ENCODE measurements at regions not wholly inside any gene's neighbourhood (a gene's known extent, or its start where the extent isn't known, plus 50 kb on each side); places are given as distances from the start of the nearest gene placed in this dataset.

DNA sequence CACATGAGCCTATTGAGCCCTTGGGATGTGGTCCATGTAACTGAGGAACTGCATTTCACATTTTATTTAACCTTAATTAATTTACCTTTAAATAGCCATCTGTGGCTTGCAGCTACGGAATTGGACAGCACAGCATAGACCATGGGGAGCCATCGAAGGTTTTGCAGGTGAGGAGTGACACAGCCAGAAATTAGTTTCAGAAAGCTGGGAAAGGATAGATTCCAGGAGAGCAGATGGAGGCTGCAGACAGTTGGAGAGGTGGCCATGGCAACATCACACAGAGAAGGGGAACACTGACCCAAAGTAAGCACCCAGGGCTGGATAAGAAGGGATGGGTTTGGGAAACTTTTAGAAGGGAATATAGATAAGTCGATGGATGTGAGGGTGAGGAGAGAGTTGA lies 100.1 kb upstream of the SLC6A11 start (continued):
- TF ChIP-seq, protein P1, sequence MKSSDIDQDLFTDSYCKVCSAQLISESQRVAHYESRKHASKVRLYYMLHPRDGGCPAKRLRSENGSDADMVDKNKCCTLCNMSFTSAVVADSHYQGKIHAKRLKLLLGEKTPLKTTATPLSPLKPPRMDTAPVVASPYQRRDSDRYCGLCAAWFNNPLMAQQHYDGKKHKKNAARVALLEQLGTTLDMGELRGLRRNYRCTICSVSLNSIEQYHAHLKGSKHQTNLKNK (CRISPR knock-in tag; IDR thresholded peaks at IDR 0.05): no peak
- TF ChIP-seq, protein P2, sequence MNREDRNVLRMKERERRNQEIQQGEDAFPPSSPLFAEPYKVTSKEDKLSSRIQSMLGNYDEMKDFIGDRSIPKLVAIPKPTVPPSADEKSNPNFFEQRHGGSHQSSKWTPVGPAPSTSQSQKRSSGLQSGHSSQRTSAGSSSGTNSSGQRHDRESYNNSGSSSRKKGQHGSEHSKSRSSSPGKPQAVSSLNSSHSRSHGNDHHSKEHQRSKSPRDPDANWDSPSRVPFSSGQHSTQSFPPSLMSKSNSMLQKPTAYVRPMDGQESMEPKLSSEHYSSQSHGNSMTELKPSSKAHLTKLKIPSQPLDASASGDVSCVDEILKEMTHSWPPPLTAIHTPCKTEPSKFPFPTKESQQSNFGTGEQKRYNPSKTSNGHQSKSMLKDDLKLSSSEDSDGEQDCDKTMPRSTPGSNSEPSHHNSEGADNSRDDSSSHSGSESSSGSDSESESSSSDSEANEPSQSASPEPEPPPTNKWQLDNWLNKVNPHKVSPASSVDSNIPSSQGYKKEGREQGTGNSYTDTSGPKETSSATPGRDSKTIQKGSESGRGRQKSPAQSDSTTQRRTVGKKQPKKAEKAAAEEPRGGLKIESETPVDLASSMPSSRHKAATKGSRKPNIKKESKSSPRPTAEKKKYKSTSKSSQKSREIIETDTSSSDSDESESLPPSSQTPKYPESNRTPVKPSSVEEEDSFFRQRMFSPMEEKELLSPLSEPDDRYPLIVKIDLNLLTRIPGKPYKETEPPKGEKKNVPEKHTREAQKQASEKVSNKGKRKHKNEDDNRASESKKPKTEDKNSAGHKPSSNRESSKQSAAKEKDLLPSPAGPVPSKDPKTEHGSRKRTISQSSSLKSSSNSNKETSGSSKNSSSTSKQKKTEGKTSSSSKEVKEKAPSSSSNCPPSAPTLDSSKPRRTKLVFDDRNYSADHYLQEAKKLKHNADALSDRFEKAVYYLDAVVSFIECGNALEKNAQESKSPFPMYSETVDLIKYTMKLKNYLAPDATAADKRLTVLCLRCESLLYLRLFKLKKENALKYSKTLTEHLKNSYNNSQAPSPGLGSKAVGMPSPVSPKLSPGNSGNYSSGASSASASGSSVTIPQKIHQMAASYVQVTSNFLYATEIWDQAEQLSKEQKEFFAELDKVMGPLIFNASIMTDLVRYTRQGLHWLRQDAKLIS (CRISPR knock-in tag; IDR thresholded peaks at IDR 0.05; ENCODE audit: borderline replicate concordance): no peak
- TF ChIP-seq, protein P3, sequence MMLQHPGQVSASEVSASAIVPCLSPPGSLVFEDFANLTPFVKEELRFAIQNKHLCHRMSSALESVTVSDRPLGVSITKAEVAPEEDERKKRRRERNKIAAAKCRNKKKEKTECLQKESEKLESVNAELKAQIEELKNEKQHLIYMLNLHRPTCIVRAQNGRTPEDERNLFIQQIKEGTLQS (CRISPR knock-in tag; conservative IDR thresholded peaks at IDR 0.05): no peak
- TF ChIP-seq NR2C2 (CRISPR knock-in tag; IDR thresholded peaks at IDR 0.05): no peak
- TF ChIP-seq, protein P4, sequence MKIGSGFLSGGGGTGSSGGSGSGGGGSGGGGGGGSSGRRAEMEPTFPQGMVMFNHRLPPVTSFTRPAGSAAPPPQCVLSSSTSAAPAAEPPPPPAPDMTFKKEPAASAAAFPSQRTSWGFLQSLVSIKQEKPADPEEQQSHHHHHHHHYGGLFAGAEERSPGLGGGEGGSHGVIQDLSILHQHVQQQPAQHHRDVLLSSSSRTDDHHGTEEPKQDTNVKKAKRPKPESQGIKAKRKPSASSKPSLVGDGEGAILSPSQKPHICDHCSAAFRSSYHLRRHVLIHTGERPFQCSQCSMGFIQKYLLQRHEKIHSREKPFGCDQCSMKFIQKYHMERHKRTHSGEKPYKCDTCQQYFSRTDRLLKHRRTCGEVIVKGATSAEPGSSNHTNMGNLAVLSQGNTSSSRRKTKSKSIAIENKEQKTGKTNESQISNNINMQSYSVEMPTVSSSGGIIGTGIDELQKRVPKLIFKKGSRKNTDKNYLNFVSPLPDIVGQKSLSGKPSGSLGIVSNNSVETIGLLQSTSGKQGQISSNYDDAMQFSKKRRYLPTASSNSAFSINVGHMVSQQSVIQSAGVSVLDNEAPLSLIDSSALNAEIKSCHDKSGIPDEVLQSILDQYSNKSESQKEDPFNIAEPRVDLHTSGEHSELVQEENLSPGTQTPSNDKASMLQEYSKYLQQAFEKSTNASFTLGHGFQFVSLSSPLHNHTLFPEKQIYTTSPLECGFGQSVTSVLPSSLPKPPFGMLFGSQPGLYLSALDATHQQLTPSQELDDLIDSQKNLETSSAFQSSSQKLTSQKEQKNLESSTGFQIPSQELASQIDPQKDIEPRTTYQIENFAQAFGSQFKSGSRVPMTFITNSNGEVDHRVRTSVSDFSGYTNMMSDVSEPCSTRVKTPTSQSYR (CRISPR knock-in tag; IDR thresholded peaks at IDR 0.05): no peak
- TF ChIP-seq ZNF423 (CRISPR knock-in tag; IDR thresholded peaks at IDR 0.05): no peak
- TF ChIP-seq ESRRA (CRISPR knock-in tag; IDR thresholded peaks at IDR 0.05; ENCODE audit: borderline replicate concordance): no peak
- no peak for TF ChIP-seq NR3C1 (CRISPR knock-in tag; conservative IDR thresholded peaks at IDR 0.05; ENCODE audit: low read depth)

DNA sequence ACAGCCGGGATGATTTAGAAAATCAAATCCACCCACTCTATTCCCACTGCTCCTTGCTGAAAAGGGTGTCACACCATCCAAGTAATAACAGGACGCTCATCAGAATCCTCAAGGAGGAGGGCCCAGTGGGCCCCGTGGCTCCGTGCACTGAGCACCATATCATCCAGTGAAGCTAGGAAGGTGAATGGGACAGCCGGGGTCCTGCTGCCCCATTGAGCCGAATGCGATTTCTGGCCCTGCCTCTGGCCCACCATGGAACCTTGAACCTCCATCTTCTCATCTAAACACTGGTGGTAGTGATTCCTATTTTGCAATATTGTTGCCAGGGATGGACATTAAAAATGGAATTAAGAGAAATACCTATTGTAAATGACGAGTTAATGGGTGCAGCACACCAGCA lies 99.1 kb upstream of the SLC6A11 start:
- no peak overlapping the region for H3K4me3 Mint-ChIP-seq
- ATAC-seq (no peak), DNase-seq (ENCODE audit: low spot score) (no peak)
- H3K27ac Mint-ChIP-seq: no peak overlapping the region
- CTCF ChIA-PET: interaction anchor here (0.8 kb wide), 1 partner anchor 22 kb away, joined by 3 read pairs; no protein-coding TSS in a partner anchor
- POLR2A ChIA-PET: no interaction called here
- peaks cover under 1% of the 10 kb centered on the region; the same call in 1 of the 2 replicates for H3K4me1 Mint-ChIP-seq
- peaks cover 13% of the 10 kb centered on the region for H3K9me3 Mint-ChIP-seq
- H3K27me3 Mint-ChIP-seq (ENCODE audit: low read depth): peaks cover 28% of the 10 kb centered on the region
- no peak for TF ChIP-seq IRF2 (CRISPR knock-in tag; IDR thresholded peaks at IDR 0.05; ENCODE audit: borderline replicate concordance, low read depth)
- H3K36me3 Mint-ChIP-seq: no peaks in the 10 kb centered on the region

DNA sequence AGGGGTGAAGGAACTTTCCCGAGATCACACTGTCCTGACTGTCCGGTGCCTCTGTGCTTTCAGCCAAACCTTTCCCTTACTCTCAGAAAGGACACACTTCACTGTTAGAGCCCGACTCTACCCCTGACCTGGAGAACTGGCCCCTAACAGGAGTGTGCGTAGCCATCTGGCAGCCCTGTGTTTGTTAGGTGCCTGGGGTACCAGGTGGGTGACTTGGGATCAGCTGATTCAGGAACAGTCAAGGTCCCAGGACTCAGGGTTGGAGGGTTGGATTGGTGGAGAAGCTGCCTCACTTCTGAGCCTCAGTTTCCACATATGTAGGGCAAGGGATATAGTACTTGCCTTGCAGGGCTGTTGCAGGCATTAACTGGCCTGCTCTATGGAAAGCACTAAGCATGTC lies 98.3 kb upstream of the SLC6A11 start:
- CTCF ChIA-PET: no interaction called here
- Mint-ChIP-seq H3K36me3 (no peaks in the 10 kb centered on the region), H3K9me3 (peaks cover 13% of the 10 kb centered on the region), H3K27me3 (ENCODE audit: low read depth) (peaks cover 21% of the 10 kb centered on the region), H3K27ac (no peak overlapping the region), H3K4me1 (peaks cover 8% of the 10 kb centered on the region), H3K4me3 (no peak overlapping the region)
- DNase-seq (ENCODE audit: low spot score) (no peak), ATAC-seq (no peak)
- POLR2A ChIA-PET: no interaction called here
- TF ChIP-seq, protein P5, sequence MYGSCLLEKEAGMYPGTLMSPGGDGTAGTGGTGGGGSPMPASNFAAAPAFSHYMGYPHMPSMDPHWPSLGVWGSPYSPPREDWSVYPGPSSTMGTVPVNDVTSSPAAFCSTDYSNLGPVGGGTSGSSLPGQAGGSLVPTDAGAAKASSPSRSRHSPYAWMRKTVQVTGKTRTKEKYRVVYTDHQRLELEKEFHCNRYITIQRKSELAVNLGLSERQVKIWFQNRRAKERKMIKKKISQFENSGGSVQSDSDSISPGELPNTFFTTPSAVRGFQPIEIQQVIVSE (CRISPR knock-in tag; IDR thresholded peaks at IDR 0.05; ENCODE audit: borderline replicate concordance): no peak
- TF ChIP-seq FOXK1 (CRISPR knock-in tag; IDR thresholded peaks at IDR 0.05) (no peak), ZNF416 (CRISPR knock-in tag; IDR thresholded peaks at IDR 0.05) (no peak), NR1H2 (CRISPR knock-in tag; IDR thresholded peaks at IDR 0.05) (no peak), ATF1 (CRISPR knock-in tag; IDR thresholded peaks at IDR 0.05) (no peak), ESRRA (CRISPR knock-in tag; IDR thresholded peaks at IDR 0.05; ENCODE audit: borderline replicate concordance) (no peak)
- TF ChIP-seq, protein P6, sequence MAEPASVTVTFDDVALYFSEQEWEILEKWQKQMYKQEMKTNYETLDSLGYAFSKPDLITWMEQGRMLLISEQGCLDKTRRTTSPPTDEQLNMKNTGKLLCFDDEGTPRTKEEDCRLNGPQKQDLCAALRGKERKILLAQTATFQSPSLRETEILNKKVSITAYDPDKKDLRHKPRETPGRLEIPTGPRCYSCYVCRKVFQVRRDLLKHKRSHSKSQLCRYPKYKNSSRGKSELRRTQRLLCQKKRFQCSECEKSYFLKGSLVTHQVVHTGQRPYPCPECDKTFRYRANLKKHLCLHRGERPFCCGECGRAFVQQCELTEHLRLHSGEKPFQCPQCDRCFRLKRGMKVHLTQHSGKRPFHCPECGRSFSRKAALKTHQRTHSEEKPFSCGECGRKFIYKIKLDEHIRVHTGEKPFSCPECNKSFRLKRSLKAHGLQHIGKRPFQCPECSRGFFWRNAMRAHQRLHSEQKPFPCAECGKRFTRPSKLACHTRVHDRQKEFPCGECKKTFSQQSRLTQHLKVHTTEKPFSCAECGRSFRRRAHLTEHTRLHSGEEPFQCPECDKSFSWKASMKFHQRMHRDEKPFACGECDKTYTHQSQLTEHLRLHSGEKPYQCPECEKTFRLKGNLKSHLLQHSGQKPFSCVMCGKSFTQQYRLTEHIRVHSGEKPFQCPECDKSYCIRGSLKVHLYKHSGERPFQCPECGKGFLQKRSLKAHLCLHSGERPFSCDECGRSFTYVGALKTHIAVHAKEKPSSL (CRISPR knock-in tag; conservative IDR thresholded peaks at IDR 0.05): no peak
